Mesendoderm (in vitro differentiated cells): ENCODE measurements at regions not wholly inside any gene's neighbourhood (a gene's known extent, or its start where the extent isn't known, plus 50 kb on each side); places are given as distances from the start of the nearest gene placed in this dataset.
"Not testable (repeated sequence)": the region's sequence is repeated elsewhere in the genome, so short reads cannot be mapped to it uniquely, and the experiment has no call there.

Experiments
- DNase-seq: peaks from one replicate; pipeline ENCODE4 v3.0.0; 2013
- H2AK5ac ChIP-seq: 2 replicates; pipeline ENCODE4 v1.6.1; 2013; ENCODE audit warnings: low read length, inconsistent platforms
- H2BK120ac ChIP-seq: 2 replicates; pipeline ENCODE4 v1.6.1; 2013; ENCODE audit warnings: low read depth, mild to moderate bottlenecking, low read length, moderate library complexity, mixed read lengths
- H2BK15ac ChIP-seq: replicated peaks from 2 replicates; pipeline ENCODE4 v1.6.1; 2013; ENCODE audit warnings: low read depth, mild to moderate bottlenecking, moderate library complexity
- H2BK5ac ChIP-seq: 2 replicates; pipeline ENCODE4 v1.6.1; 2013; ENCODE audit warnings: low read length, inconsistent platforms
- H3K18ac ChIP-seq: 2 replicates; pipeline ENCODE4 v1.6.1; 2013; ENCODE audit warnings: mild to moderate bottlenecking, low read length, mixed read lengths
- H3K23ac ChIP-seq: one replicate; pipeline ENCODE4 v1.6.1; 2013; ENCODE audit warnings: low read length
- H3K27ac ChIP-seq: 2 replicates; pipeline ENCODE4 v1.5.1; 2013; ENCODE audit warnings: low read depth, mild to moderate bottlenecking, inconsistent platforms, low read length, moderate library complexity
- H3K27me3 ChIP-seq: 2 replicates; pipeline ENCODE4 v1.6.1; 2013; ENCODE audit warnings: low read length, control low read depth, mild to moderate bottlenecking, inconsistent platforms; ENCODE audit not compliant: insufficient read depth, poor library complexity
- H3K36me3 ChIP-seq: 2 replicates; pipeline ENCODE4 v1.6.1; 2013; ENCODE audit warnings: low read length, inconsistent platforms; ENCODE audit not compliant: control insufficient read depth, insufficient read depth
- H3K4ac ChIP-seq: one replicate; pipeline ENCODE4 v1.6.1; 2013; ENCODE audit warnings: low read depth, mild to moderate bottlenecking, low read length, moderate library complexity
- H3K4me1 ChIP-seq: 2 replicates; pipeline ENCODE4 v1.6.1; 2013; ENCODE audit warnings: low read depth, low read length, inconsistent platforms; ENCODE audit not compliant: control insufficient read depth
- H3K4me2 ChIP-seq: 2 replicates; pipeline ENCODE4 v1.6.1; 2013; ENCODE audit warnings: low read length
- H3K4me3 ChIP-seq: 2 replicates; pipeline ENCODE4 v1.5.1; 2013; ENCODE audit warnings: mild to moderate bottlenecking, low read length
- H3K56ac ChIP-seq: one replicate; pipeline ENCODE4 v1.6.1; 2013; ENCODE audit warnings: low read length
- H3K79me1 ChIP-seq: 2 replicates; pipeline ENCODE4 v1.6.1; 2013; ENCODE audit warnings: low read length, inconsistent platforms
- H3K79me2 ChIP-seq: 2 replicates; pipeline ENCODE4 v1.6.1; 2013; ENCODE audit warnings: mild to moderate bottlenecking, low read length; ENCODE audit not compliant: control insufficient read depth, insufficient read depth
- H3K9ac ChIP-seq: 2 replicates; pipeline ENCODE4 v1.6.1; 2013; ENCODE audit warnings: low read length, inconsistent platforms
- H4K5ac ChIP-seq: one replicate; pipeline ENCODE4 v1.6.1; 2013; ENCODE audit warnings: low read length
- H4K8ac ChIP-seq: one replicate; pipeline ENCODE4 v1.6.1; 2013; ENCODE audit warnings: low read depth, mild to moderate bottlenecking, control low read depth, low read length, moderate library complexity
- WGBS: extraction: QIAGEN DNeasy Blood & Tissue Kit; methylation state at CpG from one replicate; pipeline ENCODE4 v1.1.7; 2013; ENCODE audit warnings: low lambda C conversion rate, missing lambda C conversion rate; ENCODE audit not compliant: insufficient coverage; ENCODE audit errors: extremely low coverage; 5-methylcytosine and 5-hydroxymethylcytosine counted together

- Histone ChIP-seq H2BK5ac (no peak overlapping the region), H2BK120ac (no peak overlapping the region), H3K9ac (no peak overlapping the region), H3K79me2 (no peaks in the 10 kb centered on the region), H4K5ac (no peak overlapping the region), H3K27ac (no peak overlapping the region), H2AK5ac (no peak overlapping the region), H3K27me3 (no peaks in the 10 kb centered on the region), H3K23ac (no peak overlapping the region), H3K18ac (no peak overlapping the region), H3K4ac (no peak overlapping the region), H3K36me3 (no peaks in the 10 kb centered on the region), H3K4me3 (no peak overlapping the region), H3K79me1 (no peaks in the 10 kb centered on the region), H4K8ac (no peak overlapping the region), H3K56ac (no peak overlapping the region), H3K4me2 (no peak overlapping the region), H3K4me1 (no peaks in the 10 kb centered on the region), H2BK15ac (no peak overlapping the region)
- WGBS, result 100% methylated on average over 1 of the region's 2 CpGs
- DNase-seq, result no peak
These were observed 780.0 kb downstream of the BCKDHB start for GRCh38 chr6:80886475-80886874.

GRCh38 chr6:80872951-80873308 is 766.5 kb downstream of the BCKDHB start:
- H3K27ac ChIP-seq, result no peak overlapping the region
- no peaks in the 10 kb centered on the region for H3K36me3 ChIP-seq
- no peak for DNase-seq
- H3K4me3 ChIP-seq, result no peak overlapping the region
- no peak overlapping the region for H3K9ac ChIP-seq
- H3K4ac ChIP-seq, result no peak overlapping the region
- WGBS, result no CpG with 5 or more reads among the region's 1 CpG
- H2BK120ac ChIP-seq, result no peak overlapping the region
- H2BK15ac ChIP-seq, result no peak overlapping the region
- H3K79me2 ChIP-seq, result no peaks in the 10 kb centered on the region
- H3K18ac ChIP-seq, result no peak overlapping the region
- H4K8ac ChIP-seq, result no peak overlapping the region
- no peaks in the 10 kb centered on the region for H3K27me3 ChIP-seq
- H3K4me2 ChIP-seq, result no peak overlapping the region
- no peak overlapping the region for H2AK5ac ChIP-seq
- no peak overlapping the region for H3K23ac ChIP-seq
- no peak overlapping the region for H2BK5ac ChIP-seq
- no peaks in the 10 kb centered on the region for H3K4me1 ChIP-seq
- H3K79me1 ChIP-seq, result no peaks in the 10 kb centered on the region
- no peak overlapping the region for H4K5ac ChIP-seq
- H3K56ac ChIP-seq, result no peak overlapping the region

GRCh38 chr6:80872199-80872950 is 765.9 kb downstream of the BCKDHB start:
- no peak overlapping the region for H3K4me3 ChIP-seq
- no peak overlapping the region for H3K4ac ChIP-seq
- no peak overlapping the region for H3K9ac ChIP-seq
- no peak for DNase-seq
- no peak overlapping the region for H3K56ac ChIP-seq
- no peak overlapping the region for H2AK5ac ChIP-seq
- no peak overlapping the region for H3K27ac ChIP-seq
- H3K79me1 ChIP-seq, result no peaks in the 10 kb centered on the region
- H2BK5ac ChIP-seq, result no peak overlapping the region
- H4K8ac ChIP-seq, result no peak overlapping the region
- no peak overlapping the region for H2BK120ac ChIP-seq
- no peaks in the 10 kb centered on the region for H3K79me2 ChIP-seq
- no peaks in the 10 kb centered on the region for H3K36me3 ChIP-seq
- no peak overlapping the region for H2BK15ac ChIP-seq
- H4K5ac ChIP-seq, result no peak overlapping the region
- H3K4me2 ChIP-seq, result no peak overlapping the region
- H3K18ac ChIP-seq, result no peak overlapping the region
- no peaks in the 10 kb centered on the region for H3K27me3 ChIP-seq
- H3K4me1 ChIP-seq, result no peaks in the 10 kb centered on the region
- H3K23ac ChIP-seq, result no peak overlapping the region
- no CpG with 5 or more reads among the region's 3 CpGs for WGBS

DNA sequence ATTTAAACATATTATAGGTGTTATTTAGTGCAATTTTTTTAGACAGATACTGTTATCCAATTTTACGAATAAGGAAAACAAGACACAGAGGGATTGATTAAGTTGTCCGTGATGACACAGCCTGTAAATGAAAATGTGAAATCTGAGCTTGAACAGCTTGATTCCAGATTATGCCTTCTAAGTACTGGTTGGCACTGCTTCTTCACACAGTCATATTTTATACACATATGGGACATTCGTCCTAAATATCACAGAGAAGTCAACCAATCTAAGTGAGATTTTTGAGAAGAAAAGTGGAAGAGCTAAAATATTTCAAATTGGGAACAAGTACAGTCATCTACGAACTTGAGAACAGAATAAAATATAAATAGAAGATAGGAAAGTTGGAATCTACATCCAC is 756.3 kb downstream of the BCKDHB start:
- Histone ChIP-seq H3K18ac (no peak overlapping the region), H2AK5ac (no peak overlapping the region), H3K36me3 (no peaks in the 10 kb centered on the region), H3K4me3 (no peak overlapping the region), H3K79me2 (no peaks in the 10 kb centered on the region), H3K23ac (no peak overlapping the region), H4K5ac (no peak overlapping the region), H3K4me1 (no peaks in the 10 kb centered on the region), H3K4me2 (no peak overlapping the region), H3K9ac (no peak overlapping the region), H4K8ac (no peak overlapping the region), H3K56ac (no peak overlapping the region), H2BK5ac (no peak overlapping the region), H3K27me3 (no peaks in the 10 kb centered on the region), H2BK120ac (no peak overlapping the region), H3K4ac (no peak overlapping the region), H3K79me1 (no peaks in the 10 kb centered on the region), H3K27ac (no peak overlapping the region), H2BK15ac (no peak overlapping the region)
- no peak for DNase-seq
- WGBS, result no CpG with 5 or more reads among the region's 4 CpGs

GRCh38 chr6:80860107-80860506 is 753.6 kb downstream of the BCKDHB start:
- H3K27ac ChIP-seq, result no peak overlapping the region
- DNase-seq, result no peak
- H3K18ac ChIP-seq, result no peak overlapping the region
- H2BK5ac ChIP-seq, result no peak overlapping the region
- no peak overlapping the region for H3K4me2 ChIP-seq
- no peak overlapping the region for H3K4me3 ChIP-seq
- H3K36me3 ChIP-seq, result no peaks in the 10 kb centered on the region
- no peak overlapping the region for H3K23ac ChIP-seq
- H3K4ac ChIP-seq, result no peak overlapping the region
- H3K79me2 ChIP-seq, result no peaks in the 10 kb centered on the region
- H3K4me1 ChIP-seq, result no peaks in the 10 kb centered on the region
- no CpG with 5 or more reads among the region's 2 CpGs for WGBS
- H3K9ac ChIP-seq, result no peak overlapping the region
- H3K56ac ChIP-seq, result no peak overlapping the region
- H3K27me3 ChIP-seq, result no peaks in the 10 kb centered on the region
- H4K8ac ChIP-seq, result no peak overlapping the region
- no peaks in the 10 kb centered on the region for H3K79me1 ChIP-seq
- no peak overlapping the region for H2BK120ac ChIP-seq
- H2AK5ac ChIP-seq, result no peak overlapping the region
- no peak overlapping the region for H4K5ac ChIP-seq
- no peak overlapping the region for H2BK15ac ChIP-seq

DNA sequence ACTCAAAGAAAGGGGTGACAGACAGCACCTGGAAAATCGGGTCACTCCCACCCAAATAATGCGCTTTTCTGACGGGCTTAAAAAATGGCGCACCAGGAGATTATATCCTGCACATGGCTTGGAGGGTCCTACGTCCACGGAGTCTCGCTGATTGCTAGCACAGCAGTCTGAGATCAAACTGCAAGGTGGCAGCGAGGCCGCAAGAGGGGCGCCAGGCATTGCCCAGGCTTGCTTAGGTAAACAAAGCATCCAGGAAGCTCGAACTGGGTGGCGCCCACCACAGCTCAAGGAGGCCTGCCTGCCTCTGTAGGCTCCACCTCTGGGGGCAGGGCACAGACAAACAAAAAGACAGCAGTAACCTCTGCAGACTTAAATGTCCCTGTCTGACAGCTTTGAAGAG is 741.5 kb downstream of the BCKDHB start:
- not testable (repeated sequence) for H3K79me2 ChIP-seq, H2BK15ac ChIP-seq, H3K4me3 ChIP-seq, H3K23ac ChIP-seq, H3K4me1 ChIP-seq, H3K4me2 ChIP-seq, H3K18ac ChIP-seq, H3K4ac ChIP-seq, H3K56ac ChIP-seq, H3K79me1 ChIP-seq, H4K8ac ChIP-seq, H4K5ac ChIP-seq, H3K27me3 ChIP-seq, H2BK120ac ChIP-seq, H3K36me3 ChIP-seq, DNase-seq, H2BK5ac ChIP-seq, H3K9ac ChIP-seq, H2AK5ac ChIP-seq, H3K27ac ChIP-seq
- WGBS, result no CpG with 5 or more reads among the region's 12 CpGs
